ENCODE measurements at regions not wholly inside any gene's neighbourhood (a gene's known extent, or its start where the extent isn't known, plus 50 kb on each side); places are given as distances from the start of the nearest gene placed in this dataset.
"Not testable (repeated sequence)": the region's sequence is repeated elsewhere in the genome, so short reads cannot be mapped to it uniquely, and the experiment has no call there.

DNA sequence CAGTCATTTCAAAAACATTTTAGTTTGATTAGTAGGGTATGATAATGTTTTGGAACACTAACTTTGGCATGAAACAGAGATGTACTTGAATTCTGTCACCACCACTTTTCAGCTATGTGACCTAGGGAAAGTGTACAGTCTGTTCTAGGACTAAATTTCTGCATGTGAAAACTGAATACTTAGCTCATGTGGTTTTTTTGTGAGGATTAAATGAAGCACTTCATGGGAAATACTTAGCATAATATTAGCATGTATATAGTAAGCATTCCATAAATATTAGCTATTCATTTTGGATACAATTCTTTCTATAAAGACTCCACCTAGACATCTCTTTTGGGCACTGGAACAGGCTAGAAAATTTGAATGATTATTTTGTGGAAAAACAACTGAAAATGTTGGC, 1379.4 kb downstream of the RPA4 start:
- intact Hi-C loops (cut with DNase I): no loop called here
- DNase-seq (ENCODE audit: low spot score): no peak

DNA sequence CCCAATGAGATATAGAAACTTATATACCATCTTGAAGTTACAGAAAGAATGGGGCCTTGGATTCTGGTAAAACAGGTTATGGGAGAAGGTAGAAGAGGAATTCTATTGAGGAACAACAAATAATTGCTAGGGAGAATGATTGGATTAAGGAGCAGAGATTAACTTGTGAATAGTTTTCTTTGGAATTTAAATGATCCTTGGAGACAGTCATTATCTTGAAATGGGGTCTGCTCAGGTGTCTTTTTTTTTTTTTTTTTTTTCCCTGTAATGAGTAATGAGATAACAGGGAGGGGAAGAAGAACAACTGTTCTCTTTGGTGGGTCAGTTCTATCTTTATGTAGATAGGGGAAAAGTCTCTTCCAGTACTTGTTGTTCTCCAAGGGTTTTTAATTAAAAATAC, 1406.0 kb downstream of the RPA4 start:
- intact Hi-C loops (cut with DNase I): no loop called here
- DNase-seq (ENCODE audit: low spot score): no peak

DNA sequence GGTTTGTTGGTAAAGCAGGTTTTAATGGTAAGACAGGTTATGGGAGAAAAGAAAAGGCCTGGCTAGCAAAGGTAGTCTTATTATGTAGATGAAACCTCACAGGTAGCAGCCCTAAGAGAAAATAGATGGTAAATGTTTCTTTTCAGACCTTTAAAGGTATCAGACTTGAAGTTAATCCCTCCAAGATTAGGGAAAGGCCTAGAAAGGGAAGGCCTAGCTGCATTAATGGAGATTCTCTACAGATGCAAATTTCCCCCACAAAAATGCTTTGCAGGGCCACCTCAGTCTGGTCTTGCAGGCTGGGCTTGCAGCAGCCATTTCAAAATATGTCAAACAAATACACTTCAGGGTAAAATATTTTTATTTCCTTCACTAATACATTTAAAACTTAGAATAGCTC, 1410.6 kb downstream of the RPA4 start:
- intact Hi-C loops (cut with DNase I): no loop called here
- no peak for DNase-seq (ENCODE audit: low spot score)

DNA sequence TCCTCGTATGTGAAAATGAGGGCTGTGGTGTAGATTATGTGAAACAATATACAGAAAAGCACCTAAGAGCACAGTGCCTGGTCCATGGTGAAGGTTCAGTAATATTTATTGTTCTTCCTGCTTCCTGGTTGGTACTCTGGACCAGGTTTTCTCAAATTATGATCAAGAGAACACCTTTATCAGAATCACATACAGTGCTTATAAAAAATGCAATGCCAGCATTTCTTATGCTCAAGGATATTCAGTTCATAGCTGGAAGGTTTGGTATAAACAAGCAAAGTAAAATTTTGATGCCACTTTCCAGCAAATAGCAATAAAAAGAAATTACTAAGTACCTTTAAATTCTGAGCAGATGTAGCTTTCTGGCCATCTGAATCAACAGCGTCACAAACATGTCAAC, 1412.4 kb downstream of the RPA4 start:
- no peak for DNase-seq (ENCODE audit: low spot score)
- intact Hi-C loops (cut with DNase I): no loop called here

DNA sequence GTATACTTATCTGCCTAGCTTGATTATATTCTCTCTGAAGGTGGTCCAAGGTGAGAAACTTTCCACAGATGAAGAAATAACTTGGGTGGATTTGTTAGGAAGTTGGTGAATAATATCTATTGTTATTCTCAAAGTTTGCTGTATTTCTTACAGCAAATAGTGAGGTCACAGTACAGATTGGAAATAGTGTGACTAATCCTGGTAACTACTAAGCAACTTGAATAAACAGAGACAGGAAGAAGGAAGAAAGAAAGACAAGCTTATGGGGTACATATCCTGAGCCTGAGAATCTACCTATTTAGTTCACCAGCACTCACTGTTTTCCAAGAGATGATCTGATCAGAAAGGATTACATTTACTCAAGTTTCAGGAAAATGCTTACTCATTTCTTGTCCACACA, 1416.1 kb downstream of the RPA4 start:
- no peak for DNase-seq (ENCODE audit: low spot score)
- intact Hi-C loops (cut with DNase I): no loop called here

DNA sequence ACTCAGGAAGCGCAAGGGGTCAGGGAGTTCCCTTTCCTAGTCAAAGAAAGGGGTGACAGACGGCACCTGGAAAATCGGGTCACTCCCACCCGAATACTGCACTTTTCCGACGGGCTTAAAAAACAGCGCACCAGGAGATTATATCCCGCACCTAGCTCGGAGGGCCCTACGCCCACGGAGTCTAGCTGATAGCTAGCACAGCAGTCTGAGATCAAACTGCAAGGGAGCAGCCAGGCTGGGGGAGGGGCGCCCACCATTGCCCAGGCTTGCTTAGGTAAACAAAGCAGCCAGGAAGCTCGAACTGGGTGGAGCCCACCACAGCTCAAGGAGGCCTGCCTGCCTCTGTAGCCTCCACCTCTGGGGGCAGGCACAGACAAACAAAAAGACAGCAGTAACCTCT, 1416.8 kb downstream of the RPA4 start:
- intact Hi-C loops (cut with DNase I); DNase-seq (ENCODE audit: low spot score): not testable (repeated sequence)

DNA sequence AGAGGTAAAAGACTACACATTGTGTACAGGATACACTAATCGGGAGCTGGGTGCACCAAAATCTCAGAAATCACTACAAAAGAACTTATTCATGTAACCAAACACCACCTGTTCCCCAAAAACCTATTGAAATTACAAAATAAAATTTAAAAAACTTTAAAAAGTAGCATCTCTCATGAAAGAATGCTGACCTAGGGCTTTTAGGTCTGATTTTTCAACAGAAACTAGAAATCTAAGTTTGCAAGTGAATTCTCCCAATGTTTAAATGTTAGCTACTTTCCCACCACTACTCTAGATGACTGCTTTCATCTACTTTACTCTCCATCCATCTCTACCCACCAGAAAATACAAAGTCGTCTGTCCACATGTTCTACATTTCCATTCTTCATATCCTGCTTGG, 1447.7 kb downstream of the RPA4 start:
- intact Hi-C loops (cut with DNase I): no loop called here
- no peak for DNase-seq (ENCODE audit: low spot score)

DNA sequence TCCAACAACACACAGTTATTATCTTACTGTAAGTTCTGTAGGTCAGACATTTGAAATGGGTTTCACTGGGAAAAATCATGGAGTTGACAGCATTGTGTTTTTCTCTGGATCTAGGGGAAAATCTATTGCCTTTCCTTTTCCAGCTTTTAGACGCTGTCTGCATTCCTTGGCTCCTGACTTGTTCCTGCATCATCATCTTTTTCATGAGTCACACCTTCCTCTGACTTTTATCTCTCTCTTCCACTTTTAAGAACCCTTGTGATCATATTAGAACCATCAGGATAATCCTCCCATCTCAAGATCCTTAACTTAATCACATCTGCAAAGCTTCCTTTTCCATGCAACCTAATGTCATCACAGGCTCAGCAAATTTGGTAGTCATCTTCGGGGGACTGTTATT, 1454.8 kb downstream of the RPA4 start:
- intact Hi-C loops (cut with DNase I): no loop called here
- no peak for DNase-seq (ENCODE audit: low spot score)

DNA sequence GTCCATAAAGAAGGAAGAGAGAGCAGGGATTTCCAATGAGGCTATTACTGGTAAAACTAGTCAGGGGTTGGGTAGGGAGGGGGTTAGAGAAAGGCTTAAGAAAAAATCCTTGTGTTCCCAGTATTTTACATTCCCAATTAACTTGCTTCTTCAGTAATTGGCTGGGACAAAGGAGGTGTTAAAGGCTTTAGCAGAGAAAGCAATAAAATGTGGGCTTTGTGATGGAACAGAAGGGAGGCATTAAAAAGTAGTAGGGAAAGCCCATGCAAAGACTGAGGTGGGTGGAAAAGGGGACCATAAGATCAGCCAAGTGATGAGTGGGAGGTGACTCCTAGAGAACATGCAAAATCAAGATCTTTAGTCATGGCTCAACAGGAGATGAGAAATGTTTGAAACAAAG, 1467.2 kb downstream of the RPA4 start:
- intact Hi-C loops (cut with DNase I): no loop called here
- no peak for DNase-seq (ENCODE audit: low spot score)

DNA sequence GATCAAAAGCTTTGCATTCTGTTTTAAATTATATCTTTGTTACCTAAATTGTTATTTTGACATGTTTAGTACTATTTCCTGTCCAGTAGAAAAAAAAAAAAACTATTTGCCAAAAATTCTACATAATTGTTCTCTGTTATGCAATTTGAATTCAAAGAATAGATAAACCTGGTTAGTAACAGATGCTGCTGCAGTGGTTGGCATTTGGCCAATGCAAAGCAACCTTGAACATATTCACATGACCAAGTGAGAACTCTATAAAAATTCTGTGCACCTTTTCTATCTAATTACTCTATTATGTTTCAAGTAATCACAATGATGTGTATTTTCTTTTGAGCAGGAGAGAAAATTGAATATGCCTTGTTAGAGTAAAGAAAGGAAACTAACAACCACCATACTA, 1473.4 kb downstream of the RPA4 start:
- intact Hi-C loops (cut with DNase I): no loop called here
- DNase-seq (ENCODE audit: low spot score): no peak

DNA sequence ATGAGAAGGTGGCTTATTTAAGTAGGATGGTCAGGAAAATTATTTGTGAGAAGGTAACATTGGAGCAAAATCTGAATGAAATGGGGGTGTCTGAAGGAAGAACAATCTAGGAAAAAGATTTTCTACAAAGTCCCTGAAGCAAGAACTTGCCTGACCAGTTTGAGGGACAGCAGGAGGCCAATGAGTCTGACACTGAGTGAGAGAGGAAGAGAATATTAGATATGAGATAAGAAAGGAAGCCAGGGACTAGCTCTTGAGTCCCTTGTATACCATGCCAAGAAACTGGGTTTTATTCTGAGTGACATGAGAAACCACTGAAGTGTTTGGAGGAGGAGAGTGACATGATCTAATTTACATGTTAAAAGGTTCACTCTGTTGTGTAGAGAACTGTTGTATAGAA, 1478.9 kb downstream of the RPA4 start:
- intact Hi-C loops (cut with DNase I): no loop called here
- no peak for DNase-seq (ENCODE audit: low spot score)

DNA sequence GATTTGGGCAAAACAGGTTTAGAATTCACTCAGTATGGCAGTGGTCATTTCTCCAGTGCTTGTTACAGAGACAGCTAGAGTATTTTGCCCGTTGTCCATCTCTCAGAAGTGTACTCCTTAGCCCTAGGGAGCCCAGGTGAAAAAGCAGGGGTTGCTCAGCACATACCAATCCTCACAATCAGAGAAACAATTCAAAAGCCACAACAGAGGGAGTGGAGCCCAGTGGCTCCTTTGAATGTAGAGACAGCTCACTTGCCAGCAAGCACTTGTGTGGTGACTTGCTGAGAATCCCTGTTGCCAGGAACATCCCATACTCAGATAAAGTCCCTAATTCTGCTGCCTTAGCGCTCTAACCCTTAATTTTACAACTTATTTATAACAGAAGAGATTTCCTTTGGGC, 1488.3 kb downstream of the RPA4 start:
- DNase-seq (ENCODE audit: low spot score): no peak
- intact Hi-C loops (cut with DNase I): no loop called here

DNA sequence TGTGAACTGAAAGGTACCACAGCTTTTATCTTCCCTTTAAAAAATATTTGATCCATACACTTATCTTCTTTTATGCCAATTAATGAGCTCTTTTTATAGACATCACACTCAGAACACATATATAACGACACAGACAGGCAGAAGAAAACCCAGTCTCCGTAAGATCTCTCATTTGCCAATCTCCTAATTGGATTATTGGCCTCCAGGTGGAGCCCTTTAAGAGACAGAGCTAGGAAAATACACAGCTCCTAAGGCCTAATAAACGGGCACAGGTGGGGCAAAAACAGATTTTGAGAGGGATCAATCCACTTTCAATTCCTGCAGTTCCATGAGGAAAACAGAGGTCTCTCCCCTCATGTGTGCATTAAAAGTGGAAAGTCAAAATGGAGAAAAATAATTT, 1495.4 kb downstream of the RPA4 start:
- intact Hi-C loops (cut with DNase I): no loop called here
- no peak for DNase-seq (ENCODE audit: low spot score)

DNA sequence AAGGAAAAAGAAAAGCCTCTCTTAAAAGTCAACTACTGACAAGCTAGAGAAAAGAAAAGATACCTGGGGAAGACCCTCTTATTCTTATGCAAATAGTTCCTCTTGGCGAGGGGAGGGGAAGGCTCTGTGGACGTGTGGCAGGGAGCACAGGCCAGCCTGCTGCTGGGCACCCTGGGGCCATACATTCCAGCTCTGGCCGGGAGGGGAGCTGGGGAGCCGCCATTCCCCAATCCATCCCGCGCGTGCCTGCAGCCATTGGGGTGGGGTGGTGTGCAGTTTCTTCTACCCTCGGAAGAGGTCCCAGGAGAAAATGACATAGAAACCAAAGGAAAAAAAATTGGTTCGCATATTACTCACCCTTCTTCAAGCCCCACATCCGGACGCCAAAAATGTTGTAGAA, 1496.4 kb downstream of the RPA4 start:
- no peak for DNase-seq (ENCODE audit: low spot score)
- intact Hi-C loops (cut with DNase I): no loop called here

DNA sequence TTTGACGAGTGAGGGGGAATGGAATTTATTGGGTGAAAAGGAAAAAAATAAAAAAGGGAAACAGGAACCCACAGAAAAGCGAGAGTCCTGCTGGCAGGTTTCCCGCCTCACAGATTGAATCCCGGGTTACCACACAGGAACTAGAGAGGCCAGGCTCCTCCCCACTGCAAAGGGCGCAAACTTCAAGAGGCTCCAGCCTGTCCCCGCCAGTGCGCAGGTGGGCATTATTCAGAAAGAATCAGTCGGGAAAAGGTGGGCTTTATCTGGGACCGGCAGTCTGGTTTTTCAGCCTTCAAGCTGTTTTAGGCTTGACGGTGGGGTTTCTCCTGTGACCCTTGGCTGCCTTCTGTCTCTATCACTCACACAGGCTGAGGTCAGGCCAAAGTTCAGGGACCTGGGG, 1496.8 kb downstream of the RPA4 start:
- intact Hi-C loops (cut with DNase I): no loop called here
- DNase-seq (ENCODE audit: low spot score): no peak

DNA sequence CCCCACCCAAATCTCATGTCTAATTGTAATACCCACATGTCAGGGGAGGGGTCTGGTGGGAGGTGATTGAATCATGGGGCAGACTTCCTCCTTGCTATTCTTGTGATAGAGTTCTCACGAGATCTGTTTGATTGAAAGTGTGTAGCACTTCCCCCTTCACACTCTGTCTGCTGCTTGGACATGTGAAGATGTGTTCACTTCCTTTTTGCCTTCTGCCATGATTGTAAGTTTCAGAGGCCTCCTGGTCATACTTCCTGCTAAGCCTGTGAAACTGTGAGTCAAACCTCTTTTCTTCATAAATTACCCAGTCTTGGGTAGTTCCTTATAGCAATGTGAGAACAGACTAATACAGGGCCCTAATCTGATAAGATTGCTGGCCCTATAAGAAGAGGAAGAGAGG, 1514.8 kb downstream of the RPA4 start:
- intact Hi-C loops (cut with DNase I): no loop called here
- DNase-seq (ENCODE audit: low spot score): no peak

DNA sequence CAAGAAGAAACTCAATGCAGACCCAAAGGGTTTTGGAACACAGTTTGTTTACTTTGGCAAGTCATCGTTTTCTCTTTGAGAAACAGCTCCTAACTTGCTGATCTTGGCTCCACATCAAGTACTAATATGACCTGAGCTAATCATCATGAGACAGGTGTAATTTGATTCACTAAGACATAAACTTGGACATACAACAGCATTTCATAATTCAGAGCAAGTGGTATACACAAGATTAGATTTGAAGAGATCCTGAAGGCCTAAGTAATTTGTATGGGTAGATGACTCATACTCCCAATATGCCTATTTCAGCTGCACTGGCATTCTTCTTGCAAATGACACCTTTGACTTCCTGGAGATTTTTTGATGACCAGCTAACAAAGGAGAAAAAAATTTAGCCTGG, 1521.7 kb downstream of the RPA4 start:
- DNase-seq (ENCODE audit: low spot score): no peak
- intact Hi-C loops (cut with DNase I): no loop called here

DNA sequence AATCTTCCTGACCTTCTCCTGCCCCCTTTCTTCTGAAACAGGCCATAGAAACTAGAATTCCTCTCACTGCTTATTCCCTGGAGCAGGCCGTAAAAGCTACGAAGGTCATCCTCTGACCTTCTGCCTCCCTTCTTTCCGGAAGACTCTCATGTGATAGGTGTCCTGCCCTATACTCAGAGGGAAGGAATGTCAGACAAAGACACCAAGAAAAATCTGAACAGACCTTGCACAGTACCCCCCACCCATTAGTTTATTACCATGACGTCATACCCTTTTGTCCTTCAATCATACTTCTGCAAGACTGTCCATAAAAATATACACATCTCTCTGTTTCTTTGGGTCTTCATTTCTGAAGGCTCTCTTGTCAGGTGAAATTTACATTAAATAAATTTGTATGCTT, 1523.9 kb downstream of the RPA4 start:
- intact Hi-C loops (cut with DNase I): no loop called here
- DNase-seq (ENCODE audit: low spot score): no peak

DNA sequence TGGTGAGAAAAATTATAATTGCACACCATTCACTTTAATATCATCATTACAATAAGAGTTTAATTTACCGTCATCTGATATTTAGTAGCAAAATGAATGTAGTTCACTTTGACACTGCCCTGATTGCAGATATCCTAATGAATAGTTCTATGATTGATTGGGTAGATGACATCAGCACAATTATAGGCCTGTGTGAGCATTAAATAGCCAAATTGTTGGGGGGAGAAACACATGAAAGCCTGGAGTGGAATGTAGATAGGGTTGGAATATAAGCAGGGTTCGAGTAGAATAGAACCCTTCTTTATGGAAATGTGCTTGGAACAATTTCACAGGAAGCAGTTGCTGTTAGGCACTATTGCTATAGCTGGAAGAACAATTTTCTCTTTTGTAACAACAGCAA, 1526.2 kb downstream of the RPA4 start:
- no peak for DNase-seq (ENCODE audit: low spot score)
- intact Hi-C loops (cut with DNase I): no loop called here

DNA sequence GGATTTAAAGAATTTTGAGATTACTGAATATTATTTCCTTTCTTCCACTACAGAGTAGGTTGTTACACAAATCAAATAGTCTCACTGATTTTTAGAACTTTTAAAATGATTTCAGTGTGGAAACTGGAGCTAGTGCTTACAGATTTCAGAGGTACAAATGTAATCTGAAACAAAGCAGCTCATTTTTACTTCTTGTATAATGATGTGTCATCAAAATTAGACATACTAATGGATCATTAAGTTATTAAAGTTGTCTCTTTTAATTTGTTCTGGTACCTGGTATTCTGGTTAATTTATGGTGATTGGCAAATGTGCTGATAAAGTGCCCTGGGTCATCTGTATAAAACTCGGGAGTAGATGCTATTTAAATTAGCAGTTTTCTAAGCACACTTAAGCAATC, 1528.3 kb downstream of the RPA4 start:
- intact Hi-C loops (cut with DNase I): no loop called here
- DNase-seq (ENCODE audit: low spot score): no peak

DNA sequence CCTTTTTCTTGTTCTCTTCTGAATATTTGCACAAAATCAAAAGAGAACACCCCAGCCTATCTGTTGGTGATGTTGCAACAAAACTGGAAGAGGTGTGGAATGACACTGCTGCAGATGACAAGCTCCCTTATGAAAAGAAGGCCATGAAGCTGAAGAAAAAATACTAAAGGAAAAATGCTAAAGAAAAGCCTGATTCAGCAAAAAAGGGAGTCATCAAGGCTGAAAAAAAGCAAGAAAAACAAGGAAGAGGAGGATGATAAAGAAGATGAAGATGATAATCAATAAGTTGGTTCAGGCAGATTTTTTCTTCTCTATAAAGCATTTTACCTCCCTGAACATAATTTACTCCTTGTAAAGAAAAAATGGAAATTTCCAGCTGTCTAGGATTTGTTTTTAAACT, 1538.8 kb downstream of the RPA4 start:
- DNase-seq (ENCODE audit: low spot score): no peak
- intact Hi-C loops (cut with DNase I): no loop called here

DNA sequence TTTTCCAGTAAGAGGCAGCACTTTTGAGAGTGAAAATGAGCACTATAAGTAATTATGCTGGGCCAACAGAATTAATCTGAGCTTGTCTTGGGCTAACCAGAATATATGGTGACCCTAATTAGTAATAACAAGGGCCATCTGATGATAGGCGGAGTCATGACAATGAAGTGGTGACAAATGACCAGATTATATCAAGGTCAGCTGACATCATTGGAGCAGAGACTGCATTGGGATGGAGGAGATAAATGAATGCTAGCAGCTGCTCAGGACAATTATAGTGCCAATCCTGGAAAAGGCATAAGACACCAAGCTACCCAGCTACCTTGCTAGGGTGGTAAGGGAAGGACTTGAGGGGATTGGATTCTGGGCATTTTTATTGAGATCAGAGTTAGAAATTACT, 1548.7 kb downstream of the RPA4 start:
- no peak for DNase-seq (ENCODE audit: low spot score)
- intact Hi-C loops (cut with DNase I): no loop called here

DNA sequence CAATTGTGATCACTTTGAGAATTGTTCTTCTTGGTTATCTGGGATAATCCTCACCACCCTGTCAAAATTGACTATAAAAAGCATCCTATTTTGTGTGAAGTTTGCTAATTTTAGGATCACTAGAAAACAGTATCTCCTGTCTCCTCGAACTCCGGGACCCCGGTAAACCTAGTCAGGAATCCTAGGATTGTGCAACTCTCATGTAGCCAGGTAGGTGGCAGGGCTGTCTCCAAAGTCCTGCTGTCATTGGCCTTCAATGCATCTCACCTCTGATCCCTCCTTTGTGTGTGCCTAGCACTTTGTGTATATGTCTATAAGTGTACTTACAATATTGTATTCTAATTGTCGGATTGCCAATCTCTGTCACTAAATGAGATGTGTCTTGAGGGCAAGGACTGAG, 1564.8 kb downstream of the RPA4 start:
- intact Hi-C loops (cut with DNase I): no loop called here
- no peak for DNase-seq (ENCODE audit: low spot score)

Data from cardiac septum (tissue), 1 donor.